Astrocyte (in vitro differentiated cells and primary cell): ENCODE measurements at regions not wholly inside any gene's neighbourhood (a gene's known extent, or its start where the extent isn't known, plus 50 kb on each side); places are given as distances from the start of the nearest gene placed in this dataset.

Experiments
- DNase-seq: peaks from one replicate; pipeline ENCODE4 v3.0.0-alpha.2; 2010; ENCODE audit warnings: low read depth
- FAIRE-seq: peaks from 2 replicates; lab custom pipeline; 2011; peaks lifted over from hg19 to GRCh38; lab: Jason Lieb, UNC
- H2AFZ ChIP-seq: 2 replicates; pipeline ENCODE4 v1.6.0; 2012; ENCODE audit warnings: low read depth, low read length, inconsistent platforms
- H3K27ac ChIP-seq: 2 replicates; pipeline ENCODE4 v1.5.1; 2011; ENCODE audit warnings: low read depth, low read length, inconsistent platforms
- H3K27me3 ChIP-seq: 2 replicates; pipeline ENCODE4 v1.6.0; 2011; ENCODE audit warnings: low read length, inconsistent platforms; ENCODE audit not compliant: insufficient read depth
- H3K36me3 ChIP-seq: 2 replicates; pipeline ENCODE4 v1.5.1; 2011; ENCODE audit warnings: low read length, inconsistent platforms; ENCODE audit not compliant: insufficient read depth
- H3K4me1 ChIP-seq: 2 replicates; pipeline ENCODE4 v1.5.1; 2011; ENCODE audit warnings: low read length, inconsistent platforms; ENCODE audit not compliant: insufficient read depth
- H3K4me2 ChIP-seq: 2 replicates; pipeline ENCODE4 v1.6.0; 2012; ENCODE audit warnings: low read length, inconsistent platforms
- H3K4me3 ChIP-seq: 2 replicates; pipeline ENCODE4 v1.5.1; 2011; ENCODE audit warnings: low read depth, mild to moderate bottlenecking, low read length, inconsistent platforms; ENCODE audit not compliant: insufficient read depth
- H3K79me2 ChIP-seq: 2 replicates; pipeline ENCODE4 v1.6.0; 2012; ENCODE audit warnings: mild to moderate bottlenecking, low read length, inconsistent platforms; ENCODE audit not compliant: insufficient read depth
- H3K9ac ChIP-seq: 2 replicates; pipeline ENCODE4 v1.6.0; 2012; ENCODE audit warnings: mild to moderate bottlenecking, low read length, inconsistent platforms
- H3K9me3 ChIP-seq: 2 replicates; pipeline ENCODE4 v1.5.1; 2012; ENCODE audit warnings: low read depth, mild to moderate bottlenecking, low read length, inconsistent platforms; ENCODE audit not compliant: insufficient read depth
- H4K20me1 ChIP-seq: 2 replicates; pipeline ENCODE4 v1.6.0; 2012; ENCODE audit warnings: low read length, inconsistent platforms; ENCODE audit not compliant: insufficient read depth
- H3K27ac Mint-ChIP-seq: one replicate; pipeline ENCODE4 v1.8.0; 2021; ENCODE audit warnings: mild to moderate bottlenecking, mixed read lengths; ENCODE audit not compliant: unreplicated experiment
- H3K27me3 Mint-ChIP-seq: one replicate; pipeline ENCODE4 v1.8.0; 2021; ENCODE audit warnings: low read depth, mixed read lengths; ENCODE audit not compliant: unreplicated experiment
- H3K36me3 Mint-ChIP-seq: one replicate; pipeline ENCODE4 v1.8.0; 2021; ENCODE audit warnings: low read depth, mixed read lengths; ENCODE audit not compliant: unreplicated experiment
- H3K4me1 Mint-ChIP-seq: one replicate; pipeline ENCODE4 v1.8.0; 2021; ENCODE audit warnings: low read depth, mixed read lengths; ENCODE audit not compliant: unreplicated experiment
- H3K4me3 Mint-ChIP-seq: one replicate; pipeline ENCODE4 v1.8.0; 2021; ENCODE audit warnings: mild to moderate bottlenecking, moderate library complexity, mixed read lengths; ENCODE audit not compliant: unreplicated experiment
- H3K9me3 Mint-ChIP-seq: one replicate; pipeline ENCODE4 v1.8.0; 2021; ENCODE audit warnings: mild to moderate bottlenecking, mixed read lengths; ENCODE audit not compliant: unreplicated experiment
- EZH2 ChIP-seq: IDR thresholded peaks from 2 replicates; pipeline ENCODE4 v1.6.1; 2012; ENCODE audit warnings: mild to moderate bottlenecking, low read length, inconsistent platforms; ENCODE audit not compliant: insufficient read depth
- TF ChIP-seq, protein P1 (sequence below): IDR thresholded peaks from 2 replicates; pipeline ENCODE4 v1.5.1; 2011; ENCODE audit warnings: low read depth, mild to moderate bottlenecking, inconsistent platforms, low read length, moderate library complexity; ENCODE audit not compliant: insufficient read depth

DNA sequence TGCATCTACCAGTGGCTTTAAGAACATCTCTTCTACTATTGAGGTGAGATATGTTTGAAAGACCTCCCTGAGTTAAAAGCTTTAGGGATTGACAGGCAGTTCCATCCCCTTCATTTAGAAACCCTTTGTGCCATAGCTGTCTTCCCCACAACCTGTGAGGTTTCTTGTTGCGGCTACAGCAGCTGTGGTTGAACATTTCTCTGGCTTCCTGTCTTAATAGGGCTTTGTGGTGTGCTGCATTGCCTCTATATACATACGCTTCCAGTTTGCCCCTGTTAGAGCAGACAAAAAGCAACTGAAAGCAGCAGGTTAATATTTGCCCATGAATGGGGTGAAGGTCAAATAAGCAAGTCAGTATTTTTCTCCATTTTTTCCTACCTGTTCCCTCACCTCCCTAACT lies 210.2 kb downstream of the TMEM200A start:
- H3K27ac ChIP-seq: no peak overlapping the region
- H2AFZ ChIP-seq: no peak overlapping the region
- DNase-seq: no peak
- H3K9me3 ChIP-seq: no peaks in the 10 kb centered on the region
- Mint-ChIP-seq H3K27ac (no peak overlapping the region), H3K9me3 (peaks cover 9% of the 10 kb centered on the region), H3K4me3 (no peak overlapping the region), H3K4me1 (peaks cover 3% of the 10 kb centered on the region), H3K36me3 (no peaks in the 10 kb centered on the region), H3K27me3 (no peaks in the 10 kb centered on the region)
- H3K4me3 ChIP-seq: no peak overlapping the region
- H3K4me1 ChIP-seq: no peaks in the 10 kb centered on the region
- no peak for TF ChIP-seq EZH2
- TF ChIP-seq, protein P1, sequence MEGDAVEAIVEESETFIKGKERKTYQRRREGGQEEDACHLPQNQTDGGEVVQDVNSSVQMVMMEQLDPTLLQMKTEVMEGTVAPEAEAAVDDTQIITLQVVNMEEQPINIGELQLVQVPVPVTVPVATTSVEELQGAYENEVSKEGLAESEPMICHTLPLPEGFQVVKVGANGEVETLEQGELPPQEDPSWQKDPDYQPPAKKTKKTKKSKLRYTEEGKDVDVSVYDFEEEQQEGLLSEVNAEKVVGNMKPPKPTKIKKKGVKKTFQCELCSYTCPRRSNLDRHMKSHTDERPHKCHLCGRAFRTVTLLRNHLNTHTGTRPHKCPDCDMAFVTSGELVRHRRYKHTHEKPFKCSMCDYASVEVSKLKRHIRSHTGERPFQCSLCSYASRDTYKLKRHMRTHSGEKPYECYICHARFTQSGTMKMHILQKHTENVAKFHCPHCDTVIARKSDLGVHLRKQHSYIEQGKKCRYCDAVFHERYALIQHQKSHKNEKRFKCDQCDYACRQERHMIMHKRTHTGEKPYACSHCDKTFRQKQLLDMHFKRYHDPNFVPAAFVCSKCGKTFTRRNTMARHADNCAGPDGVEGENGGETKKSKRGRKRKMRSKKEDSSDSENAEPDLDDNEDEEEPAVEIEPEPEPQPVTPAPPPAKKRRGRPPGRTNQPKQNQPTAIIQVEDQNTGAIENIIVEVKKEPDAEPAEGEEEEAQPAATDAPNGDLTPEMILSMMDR: no peak
- no peaks in the 10 kb centered on the region for H4K20me1 ChIP-seq
- no peaks in the 10 kb centered on the region for H3K79me2 ChIP-seq
- no peaks in the 10 kb centered on the region for H3K36me3 ChIP-seq
- no peak overlapping the region for H3K9ac ChIP-seq
- no peak for FAIRE-seq
- no peak overlapping the region for H3K4me2 ChIP-seq
- no peaks in the 10 kb centered on the region for H3K27me3 ChIP-seq

DNA sequence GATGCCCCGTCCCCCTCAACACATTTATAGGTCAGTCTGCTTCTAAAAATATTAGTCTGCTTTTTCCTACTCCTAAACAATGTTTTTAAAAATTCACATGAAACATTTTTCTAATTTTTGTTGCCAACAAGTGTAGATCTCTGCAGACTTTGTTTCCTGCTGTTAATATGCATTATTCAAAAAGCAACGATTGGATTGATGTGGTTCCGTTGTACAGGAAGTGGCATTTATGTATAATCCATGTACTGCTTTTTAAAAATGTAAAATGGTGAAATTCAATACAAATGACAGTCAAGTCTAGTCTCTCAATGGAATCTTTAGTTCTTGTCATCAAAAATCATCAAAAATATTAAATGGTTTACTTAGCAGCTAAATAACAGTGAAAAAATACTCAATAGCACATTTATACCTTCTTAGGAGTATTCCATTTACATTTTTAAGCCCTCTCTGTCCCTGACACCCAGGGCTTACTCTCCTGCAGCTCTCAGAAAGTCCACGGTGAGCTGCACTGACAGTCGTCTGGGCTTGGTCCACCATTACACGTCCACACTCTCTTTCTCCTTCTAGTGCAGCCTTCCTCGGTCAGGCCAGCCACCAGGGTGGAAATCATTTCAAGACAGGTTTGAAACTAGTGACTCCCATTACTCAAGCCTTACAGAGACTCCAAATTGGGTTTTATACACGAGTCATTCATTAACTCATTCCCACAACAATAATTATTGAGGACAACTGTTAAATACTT lies 211.5 kb downstream of the TMEM200A start:
- no peak overlapping the region for H3K4me2 ChIP-seq
- H3K79me2 ChIP-seq: no peaks in the 10 kb centered on the region
- no peaks in the 10 kb centered on the region for H3K27me3 ChIP-seq
- H4K20me1 ChIP-seq: no peaks in the 10 kb centered on the region
- Mint-ChIP-seq H3K4me3 (no peak overlapping the region), H3K27me3 (no peaks in the 10 kb centered on the region), H3K27ac (no peak overlapping the region), H3K4me1 (peaks cover 3% of the 10 kb centered on the region), H3K9me3 (no peaks in the 10 kb centered on the region), H3K36me3 (no peaks in the 10 kb centered on the region)
- H3K27ac ChIP-seq: no peak overlapping the region
- H3K4me1 ChIP-seq: no peaks in the 10 kb centered on the region
- FAIRE-seq (no peak), DNase-seq (no peak)
- no peaks in the 10 kb centered on the region for H3K9me3 ChIP-seq
- no peaks in the 10 kb centered on the region for H3K36me3 ChIP-seq
- H2AFZ ChIP-seq: no peak overlapping the region
- H3K9ac ChIP-seq: no peak overlapping the region
- TF ChIP-seq, protein P1: no peak
- TF ChIP-seq EZH2: no peak
- no peak overlapping the region for H3K4me3 ChIP-seq

DNA sequence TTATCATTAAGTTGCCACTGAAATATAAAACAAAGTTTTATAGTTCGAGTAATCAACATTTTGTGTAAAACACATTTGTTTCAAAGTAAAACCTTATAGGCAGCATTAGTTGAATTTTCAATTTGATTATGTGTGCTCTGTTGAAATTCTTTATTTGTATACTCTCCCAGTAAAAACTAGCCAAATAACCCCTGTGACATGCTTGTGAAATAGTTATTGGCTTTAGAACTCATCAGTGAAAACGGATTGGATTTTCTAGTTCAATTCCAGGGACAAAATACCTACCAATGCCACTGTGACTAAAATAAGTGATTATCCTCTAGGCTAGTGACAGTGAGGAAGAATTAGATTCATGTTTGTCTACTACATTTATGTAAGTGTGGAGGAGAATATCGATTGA lies 212.9 kb downstream of the TMEM200A start:
- Histone ChIP-seq H3K9me3 (no peaks in the 10 kb centered on the region), H3K4me1 (no peaks in the 10 kb centered on the region), H3K27ac (no peak overlapping the region), H3K36me3 (no peaks in the 10 kb centered on the region), H4K20me1 (no peaks in the 10 kb centered on the region), H3K4me2 (no peak overlapping the region), H2AFZ (no peak overlapping the region), H3K79me2 (no peaks in the 10 kb centered on the region), H3K27me3 (no peaks in the 10 kb centered on the region), H3K9ac (no peak overlapping the region), H3K4me3 (no peak overlapping the region)
- FAIRE-seq (no peak), DNase-seq (no peak)
- peaks cover 3% of the 10 kb centered on the region for H3K4me1 Mint-ChIP-seq
- H3K4me3 Mint-ChIP-seq: no peak overlapping the region
- H3K27me3 Mint-ChIP-seq: no peaks in the 10 kb centered on the region
- no peak for TF ChIP-seq EZH2
- TF ChIP-seq, protein P1: no peak
- H3K9me3 Mint-ChIP-seq: no peaks in the 10 kb centered on the region
- no peaks in the 10 kb centered on the region for H3K36me3 Mint-ChIP-seq
- no peak overlapping the region for H3K27ac Mint-ChIP-seq
